NCI-H1092 (cell line): ENCODE measurements at regions not wholly inside any gene's neighbourhood (a gene's known extent, or its start where the extent isn't known, plus 50 kb on each side); places are given as distances from the start of the nearest gene placed in this dataset.
A peak's percentile ranks its signal among the peaks of the same experiment; 100 is the strongest.

Source experiments
- DNase-seq: peaks from one replicate; lab custom pipeline; 2025; lab: John Stamatoyannopoulos, UW

GRCh38 chr13:23983671-23984070 lies 86.4 kb upstream of the C1QTNF9B start:
- DNase-seq, result no peak

GRCh38 chr13:23984546-23984945 lies 87.2 kb upstream of the C1QTNF9B start:
- peak; percentile 38 for DNase-seq

- no peak for DNase-seq
Measured at GRCh38 chr13:23985060-23985459, 87.8 kb upstream of the C1QTNF9B start.

- no peak for DNase-seq
Measured at GRCh38 chr13:23985839-23986238, 88.5 kb upstream of the C1QTNF9B start.

GRCh38 chr13:23986619-23987018 lies 89.3 kb upstream of the C1QTNF9B start:
- no peak for DNase-seq

- DNase-seq, result no peak
Measured at GRCh38 chr13:23987331-23987894, 90.1 kb upstream of the C1QTNF9B start.

GRCh38 chr13:23988546-23989122 lies 91.3 kb upstream of the C1QTNF9B start:
- DNase-seq, result no peak

- no peak for DNase-seq
Measured at GRCh38 chr13:23990455-23990854, 93.2 kb upstream of the C1QTNF9B start.

- no peak for DNase-seq
Measured at GRCh38 chr13:23991119-23991518, 93.8 kb upstream of the C1QTNF9B start.

- no peak for DNase-seq
Measured at GRCh38 chr13:23992781-23993679, 95.7 kb upstream of the C1QTNF9B start.

DNA sequence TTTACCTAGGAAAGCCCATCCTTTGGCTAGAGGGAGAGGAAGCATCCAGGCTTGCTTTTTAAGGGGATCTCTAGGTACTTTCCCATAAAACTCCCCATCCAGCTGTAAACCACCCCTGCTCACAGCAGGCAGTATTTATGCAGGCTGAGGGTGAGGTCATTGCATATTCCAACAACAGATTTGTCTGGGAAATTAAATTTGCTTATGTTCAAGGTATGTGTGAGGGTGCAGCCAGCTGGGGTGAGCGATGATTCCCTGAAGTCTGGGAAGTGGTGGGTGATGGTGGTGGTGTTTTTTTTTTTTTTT lies 96.3 kb upstream of the C1QTNF9B start:
- no peak for DNase-seq

DNA sequence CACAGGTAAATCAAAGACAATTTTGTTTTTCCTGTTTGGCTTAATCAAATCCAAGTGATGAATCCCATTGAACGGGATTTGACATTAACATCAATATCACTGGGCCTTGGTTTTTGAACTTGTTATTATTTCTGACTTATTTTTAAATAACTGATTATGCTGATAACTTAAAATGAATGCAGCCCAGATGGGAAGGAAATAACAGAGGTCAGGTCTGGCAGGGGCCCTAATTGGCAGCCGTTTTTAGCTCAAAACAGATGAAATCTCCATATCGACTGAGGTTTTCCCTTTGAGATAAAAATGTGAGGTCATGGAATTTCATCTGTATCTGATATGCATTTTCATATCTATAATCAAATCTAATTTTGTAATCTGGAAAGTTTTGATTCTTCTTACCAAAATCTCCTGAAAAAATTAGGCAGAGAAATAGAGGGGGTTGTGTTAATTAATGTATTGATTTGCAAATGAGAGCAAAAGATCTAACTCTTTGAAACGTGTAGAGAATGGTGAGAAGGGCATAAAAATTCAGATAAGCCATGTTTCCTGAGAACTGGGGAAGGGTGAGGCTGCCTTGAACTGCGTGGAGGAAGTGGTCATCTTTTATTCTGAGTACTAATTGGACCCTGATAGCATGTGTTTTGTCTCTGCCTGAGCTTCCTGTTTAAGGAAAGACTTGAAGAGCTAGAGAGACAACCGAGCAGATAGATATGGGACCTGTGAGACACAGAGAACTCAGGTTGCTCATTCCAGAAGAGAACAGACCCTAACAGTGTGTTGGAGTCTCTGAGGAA lies 98.2 kb upstream of the C1QTNF9B start:
- DNase-seq, result no peak

- DNase-seq, result no peak
Measured at GRCh38 chr13:23996456-23996855, 99.2 kb upstream of the C1QTNF9B start.

- no peak for DNase-seq
Measured at GRCh38 chr13:23999424-23999823, 102.1 kb upstream of the C1QTNF9B start.

DNA sequence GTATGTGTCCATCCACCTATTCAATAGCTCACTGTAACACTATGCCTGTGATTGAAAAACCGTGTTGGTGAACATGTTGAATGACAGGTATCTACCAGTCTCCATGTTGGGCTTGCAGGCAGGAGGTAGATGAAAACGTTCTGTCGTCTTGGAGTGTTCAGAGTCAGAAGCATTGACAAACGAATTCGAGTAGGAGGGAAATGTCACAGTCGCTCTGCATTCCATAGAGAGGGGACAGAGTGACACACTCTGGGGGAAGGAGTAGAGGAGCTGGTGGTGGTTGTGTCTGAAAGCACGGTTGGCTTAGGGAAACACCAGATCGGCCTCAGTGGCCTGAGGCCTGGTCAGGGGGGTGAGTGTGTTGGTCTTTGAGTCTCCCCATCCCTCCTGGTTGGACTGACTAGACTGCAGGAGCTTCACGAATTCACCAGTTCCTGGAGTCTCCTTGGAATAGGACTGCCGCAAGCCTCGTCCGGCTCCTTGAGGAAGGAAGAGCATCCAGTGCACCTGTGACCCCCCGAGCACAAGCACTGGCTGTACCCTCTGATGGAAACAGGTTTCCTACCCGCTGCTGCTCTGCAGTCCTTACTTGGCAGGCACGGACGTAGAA lies 105.0 kb upstream of the C1QTNF9B start:
- no peak for DNase-seq

DNA sequence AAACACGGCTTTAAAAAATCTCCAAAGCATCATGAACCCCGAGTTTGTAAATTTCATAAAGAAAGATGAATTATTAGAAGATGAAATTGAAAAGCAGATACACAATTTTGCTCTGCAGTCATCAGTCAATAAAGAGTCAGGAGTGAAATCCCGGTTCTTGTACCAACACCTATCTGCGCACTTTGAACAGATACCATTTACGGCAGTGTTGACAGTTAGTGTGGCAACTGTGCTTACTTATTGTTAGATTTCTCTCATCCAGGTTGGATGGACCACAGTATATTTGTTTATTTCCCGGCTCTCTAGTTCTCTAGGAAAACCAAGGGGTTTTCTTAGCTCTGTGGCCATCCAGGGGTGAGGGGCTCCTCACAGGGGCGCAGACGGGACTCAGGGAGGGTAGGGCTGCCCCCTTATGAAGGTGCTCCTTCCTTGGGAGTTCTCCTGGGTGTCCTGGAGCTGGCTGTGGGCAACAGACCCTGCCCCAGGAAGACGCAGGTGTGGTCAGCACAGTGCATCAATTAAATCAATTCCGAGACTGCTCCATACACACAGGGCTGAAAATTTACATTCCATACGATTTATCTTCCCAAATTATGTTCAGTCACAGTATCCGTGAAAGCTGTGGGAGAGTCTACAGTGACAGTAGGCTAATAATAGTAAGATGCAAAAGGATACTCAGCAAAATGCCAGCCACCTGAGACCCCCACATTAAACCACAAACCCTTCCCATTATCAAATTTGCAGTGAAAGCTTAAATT lies 107.0 kb upstream of the C1QTNF9B start:
- DNase-seq, result no peak

- DNase-seq, result no peak
Measured at GRCh38 chr13:24004971-24005370, 107.7 kb upstream of the C1QTNF9B start.

GRCh38 chr13:24005755-24006281 lies 108.5 kb upstream of the C1QTNF9B start:
- no peak for DNase-seq

DNA sequence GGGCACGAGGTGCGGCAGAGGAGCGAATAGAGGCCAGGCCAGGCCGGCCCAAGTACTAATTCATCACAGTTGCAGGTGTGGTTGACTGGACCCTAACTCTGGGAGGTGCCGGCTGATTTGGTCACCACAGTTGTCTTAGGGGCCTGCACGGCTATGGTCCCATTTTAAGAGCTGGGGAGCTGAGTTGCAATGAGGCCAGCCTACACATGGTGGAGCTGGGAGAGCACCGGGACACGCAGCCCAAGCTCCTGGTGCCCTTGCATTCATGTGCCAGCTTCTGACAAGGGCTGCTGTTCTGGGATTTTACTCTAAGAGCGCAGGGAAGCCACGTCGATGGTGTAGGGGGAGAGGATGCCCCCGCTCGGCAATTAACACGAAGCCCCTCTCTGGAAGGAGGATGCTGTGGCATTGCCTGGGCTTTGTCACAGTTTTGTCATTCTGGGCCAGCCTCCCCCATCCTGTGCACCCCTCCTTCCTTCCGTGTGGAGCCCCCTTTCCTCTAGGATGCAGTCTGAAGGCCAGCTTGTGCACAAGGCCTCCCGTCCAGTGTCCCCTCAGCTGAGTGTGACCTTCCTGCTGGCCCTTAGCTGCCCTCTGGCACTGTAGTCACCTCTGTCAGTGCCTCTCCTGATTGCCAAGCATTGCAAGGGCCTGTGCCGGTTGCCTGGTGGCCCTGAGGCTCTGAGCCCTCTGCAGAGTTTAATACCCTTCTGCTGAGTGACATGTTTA lies 109.4 kb upstream of the C1QTNF9B start:
- no peak for DNase-seq

GRCh38 chr13:24007979-24008620 lies 110.8 kb upstream of the C1QTNF9B start:
- no peak for DNase-seq
